Neural cell (in vitro differentiated cells): ENCODE measurements at regions not wholly inside any gene's neighbourhood (a gene's known extent, or its start where the extent isn't known, plus 50 kb on each side); places are given as distances from the start of the nearest gene placed in this dataset.

ENCODE experiments used
- H2AFZ ChIP-seq: fragments of 200-600, 300-800 bp; sonication (generic), shearing (Covaris generic); 2 replicates; pipeline ENCODE4 v1.6.0; 2014; ENCODE audit warnings: low read depth, mild to moderate bottlenecking, antibody characterized with exemption, low read length, moderate library complexity
- H3F3A ChIP-seq: fragments of 200-600 bp; shearing (Covaris generic); 2 replicates; pipeline ENCODE4 v1.6.1; 2016; ENCODE audit warnings: mild to moderate bottlenecking, moderate library complexity, mixed read lengths, antibody characterized with exemption, low read length; ENCODE audit not compliant: insufficient read depth, poor library complexity, severe bottlenecking
- H3K27ac ChIP-seq: fragments of 200-600, 300-800 bp; sonication (generic), shearing (Covaris generic); 2 replicates; pipeline ENCODE4 v1.5.1; 2014; ENCODE audit warnings: mild to moderate bottlenecking, low read length, moderate library complexity
- H3K27me3 ChIP-seq: fragments of 300-800, 200-600 bp; sonication (generic), shearing (Covaris generic); 2 replicates; pipeline ENCODE4 v1.6.0; 2014; ENCODE audit warnings: mild to moderate bottlenecking, low read depth, low read length, moderate library complexity; ENCODE audit not compliant: insufficient read depth
- H3K36me3 ChIP-seq: fragments of 300-800, 200-600 bp; sonication (generic), shearing (Covaris generic); 2 replicates; pipeline ENCODE4 v1.5.1; 2014; ENCODE audit warnings: mild to moderate bottlenecking, antibody characterized with exemption, low read length, moderate library complexity; ENCODE audit not compliant: insufficient read depth
- H3K4me2 ChIP-seq: fragments of 300-800, 200-600 bp; sonication (generic), shearing (Covaris generic); 2 replicates; pipeline ENCODE4 v1.6.0; 2014; ENCODE audit warnings: mild to moderate bottlenecking, low read length
- H3K4me3 ChIP-seq: fragments of 300-800, 200-600 bp; sonication (generic), shearing (Covaris generic); 2 replicates; pipeline ENCODE4 v1.5.1; 2014; ENCODE audit warnings: mild to moderate bottlenecking, low read length, moderate library complexity
- H3K79me2 ChIP-seq: fragments of 200-600 bp; shearing (Covaris generic); replicated peaks from 2 replicates; pipeline ENCODE4 v1.6.0; 2014; ENCODE audit warnings: mild to moderate bottlenecking, low read length, moderate library complexity; ENCODE audit not compliant: insufficient read depth
- H3K9ac ChIP-seq: fragments of 300-800, 200-600 bp; sonication (generic), shearing (Covaris generic); 2 replicates; pipeline ENCODE4 v1.6.1; 2016; ENCODE audit warnings: mild to moderate bottlenecking, low read length, mixed read lengths
- H3K9me2 ChIP-seq: fragments of 200-600 bp; shearing (Covaris generic); 2 replicates; pipeline ENCODE4 v1.6.1; 2016; ENCODE audit warnings: mild to moderate bottlenecking, low read length, mixed read lengths; ENCODE audit not compliant: insufficient read depth
- H3K9me3 ChIP-seq: fragments of 200-600, 300-800 bp; sonication (generic), shearing (Covaris generic); 2 replicates; pipeline ENCODE4 v1.6.1; 2016; ENCODE audit warnings: mild to moderate bottlenecking, mixed run types, low read length, moderate library complexity, mixed read lengths
- H4K20me1 ChIP-seq: fragments of 200-600 bp; shearing (Covaris generic); 2 replicates; pipeline ENCODE4 v1.6.1; 2016; ENCODE audit warnings: mild to moderate bottlenecking, mixed run types; ENCODE audit not compliant: insufficient read depth
- CTCF ChIP-seq: fragments of 450-650 bp; IDR thresholded peaks from 2 replicates; pipeline ENCODE4 v1.5.1; 2014; ENCODE audit warnings: antibody characterized with exemption, mild to moderate bottlenecking, moderate library complexity; ENCODE audit not compliant: poor library complexity, severe bottlenecking
- EP300 ChIP-seq: fragments of 450-650 bp; conservative IDR thresholded peaks from 2 replicates; pipeline ENCODE4 v1.6.1; 2014; ENCODE audit warnings: antibody characterized with exemption, mild to moderate bottlenecking, moderate library complexity; ENCODE audit not compliant: poor library complexity, severe bottlenecking
- EZH2 ChIP-seq: fragments of 200-600, 300-800 bp; shearing (Covaris generic), sonication (generic); IDR thresholded peaks from 2 replicates; pipeline ENCODE4 v1.6.1; 2014; ENCODE audit warnings: antibody characterized with exemption, low read length, borderline replicate concordance, mild to moderate bottlenecking; ENCODE audit not compliant: insufficient read depth, poor library complexity, severe bottlenecking
- MXI1 ChIP-seq: fragments of 450-650 bp; conservative IDR thresholded peaks from 2 replicates; pipeline ENCODE4 v1.6.1; 2014; ENCODE audit warnings: antibody characterized with exemption, mild to moderate bottlenecking; ENCODE audit not compliant: poor library complexity, severe bottlenecking
- POLR2AphosphoS5 ChIP-seq: IDR thresholded peaks from 2 replicates; pipeline ENCODE4 v1.6.1; 2012
- RAD21 ChIP-seq: fragments of 450-650 bp; conservative IDR thresholded peaks from 2 replicates; pipeline ENCODE4 v1.6.1; 2014; ENCODE audit warnings: antibody characterized with exemption, mild to moderate bottlenecking, moderate library complexity
- REST ChIP-seq: IDR thresholded peaks from 2 replicates; pipeline ENCODE4 v1.6.1; 2012; ENCODE audit warnings: borderline replicate concordance
- SMC3 ChIP-seq: fragments of 450-650 bp; conservative IDR thresholded peaks from 2 replicates; pipeline ENCODE4 v1.6.1; 2014; ENCODE audit warnings: antibody characterized with exemption, mild to moderate bottlenecking, moderate library complexity; ENCODE audit not compliant: poor library complexity
- TAF1 ChIP-seq: IDR thresholded peaks from 2 replicates; pipeline ENCODE4 v1.6.1; 2012; ENCODE audit warnings: low read depth

GRCh38 chr1:113265196-113265595 is 125.1 kb upstream of the MAGI3 start:
- Histone ChIP-seq H3K4me2 (no peak overlapping the region), H3K27ac (no peak overlapping the region), H3K4me3 (no peak overlapping the region), H3K9me3 (no peaks in the 10 kb centered on the region), H4K20me1 (no peaks in the 10 kb centered on the region), H3K9ac (no peak overlapping the region), H3K36me3 (no peaks in the 10 kb centered on the region), H3F3A (no peaks in the 10 kb centered on the region), H3K27me3 (no peaks in the 10 kb centered on the region), H3K9me2 (no peaks in the 10 kb centered on the region), H2AFZ (no peak overlapping the region), H3K79me2 (no peaks in the 10 kb centered on the region)
- TF ChIP-seq SMC3: no peak
- no peak for TF ChIP-seq EZH2
- TF ChIP-seq CTCF: no peak

GRCh38 chr1:113266788-113267187 is 123.5 kb upstream of the MAGI3 start:
- no peak overlapping the region for H3K27ac ChIP-seq
- H3K4me3 ChIP-seq: no peak overlapping the region
- H3K9me2 ChIP-seq: no peaks in the 10 kb centered on the region
- no peaks in the 10 kb centered on the region for H3K79me2 ChIP-seq
- H3K27me3 ChIP-seq: no peaks in the 10 kb centered on the region
- no peaks in the 10 kb centered on the region for H3K9me3 ChIP-seq
- H2AFZ ChIP-seq: no peak overlapping the region
- no peak for TF ChIP-seq RAD21
- no peak for TF ChIP-seq EZH2
- no peak for TF ChIP-seq SMC3
- TF ChIP-seq TAF1: no peak
- TF ChIP-seq MXI1: no peak
- TF ChIP-seq POLR2AphosphoS5: no peak
- TF ChIP-seq CTCF: no peak
- TF ChIP-seq EP300: no peak
- H3K9ac ChIP-seq: no peak overlapping the region
- H3K36me3 ChIP-seq: no peaks in the 10 kb centered on the region
- H3K4me2 ChIP-seq: no peak overlapping the region
- no peaks in the 10 kb centered on the region for H4K20me1 ChIP-seq
- no peaks in the 10 kb centered on the region for H3F3A ChIP-seq

GRCh38 chr1:113269168-113269963 is 120.9 kb upstream of the MAGI3 start:
- Histone ChIP-seq H3F3A (no peaks in the 10 kb centered on the region), H3K4me2 (no peak overlapping the region), H3K27ac (no peak overlapping the region), H3K9me2 (no peaks in the 10 kb centered on the region), H3K9ac (no peak overlapping the region), H3K4me3 (no peak overlapping the region), H3K27me3 (no peaks in the 10 kb centered on the region), H3K36me3 (no peaks in the 10 kb centered on the region), H3K79me2 (no peaks in the 10 kb centered on the region), H3K9me3 (no peaks in the 10 kb centered on the region), H4K20me1 (no peaks in the 10 kb centered on the region), H2AFZ (no peak overlapping the region)
- TF ChIP-seq EP300 (no peak), TAF1 (no peak), RAD21 (no peak), CTCF (no peak), MXI1 (no peak), POLR2AphosphoS5 (no peak), SMC3 (no peak), EZH2 (no peak), REST (no peak)
